ENCODE measurements at regions not wholly inside any gene's neighbourhood (a gene's known extent, or its start where the extent isn't known, plus 50 kb on each side); places are given as distances from the start of the nearest gene placed in this dataset.

DNA sequence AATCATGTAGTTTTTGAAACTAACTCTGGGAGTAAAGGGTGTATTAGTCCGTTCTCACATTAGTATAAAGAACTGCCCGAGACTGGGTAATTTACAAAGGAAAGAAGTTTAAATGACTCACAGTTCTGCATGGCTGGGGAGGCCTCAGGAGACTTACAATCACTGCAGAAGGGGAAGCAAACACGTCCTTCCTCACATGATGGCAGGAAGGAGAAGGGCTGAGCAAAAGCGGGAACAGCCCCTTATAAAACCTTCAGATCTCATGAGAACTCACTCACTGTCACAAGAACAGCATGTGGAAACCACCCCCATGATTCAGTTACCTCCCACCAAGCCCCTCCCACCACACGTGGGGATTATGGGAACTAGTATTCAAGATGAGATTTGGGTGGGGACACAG is 256.5 kb upstream of the TNRC6C start:
- TF ChIP-seq, protein P1, sequence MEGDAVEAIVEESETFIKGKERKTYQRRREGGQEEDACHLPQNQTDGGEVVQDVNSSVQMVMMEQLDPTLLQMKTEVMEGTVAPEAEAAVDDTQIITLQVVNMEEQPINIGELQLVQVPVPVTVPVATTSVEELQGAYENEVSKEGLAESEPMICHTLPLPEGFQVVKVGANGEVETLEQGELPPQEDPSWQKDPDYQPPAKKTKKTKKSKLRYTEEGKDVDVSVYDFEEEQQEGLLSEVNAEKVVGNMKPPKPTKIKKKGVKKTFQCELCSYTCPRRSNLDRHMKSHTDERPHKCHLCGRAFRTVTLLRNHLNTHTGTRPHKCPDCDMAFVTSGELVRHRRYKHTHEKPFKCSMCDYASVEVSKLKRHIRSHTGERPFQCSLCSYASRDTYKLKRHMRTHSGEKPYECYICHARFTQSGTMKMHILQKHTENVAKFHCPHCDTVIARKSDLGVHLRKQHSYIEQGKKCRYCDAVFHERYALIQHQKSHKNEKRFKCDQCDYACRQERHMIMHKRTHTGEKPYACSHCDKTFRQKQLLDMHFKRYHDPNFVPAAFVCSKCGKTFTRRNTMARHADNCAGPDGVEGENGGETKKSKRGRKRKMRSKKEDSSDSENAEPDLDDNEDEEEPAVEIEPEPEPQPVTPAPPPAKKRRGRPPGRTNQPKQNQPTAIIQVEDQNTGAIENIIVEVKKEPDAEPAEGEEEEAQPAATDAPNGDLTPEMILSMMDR (conservative IDR thresholded peaks at IDR 0.05 in 1 of 2, IDR thresholded peaks at IDR 0.05 in 1 of 2; ENCODE audit: low read depth in 1 of 2, low read length in 2 of 2), result no peak
- no peak for TF ChIP-seq EZH2 (IDR thresholded peaks at IDR 0.05; ENCODE audit: low read length, missing control alignments)
